ENCODE measurements at regions not wholly inside any gene's neighbourhood (a gene's known extent, or its start where the extent isn't known, plus 50 kb on each side); places are given as distances from the start of the nearest gene placed in this dataset.

- Mint-ChIP-seq H3K27ac (ENCODE audit: unreplicated experiment) (peak overlapping the region; percentile 89), H3K4me1 (ENCODE audit: low read depth, unreplicated experiment) (peaks cover 48% of the 10 kb centered on the region), H3K27me3 (ENCODE audit: insufficient read depth, unreplicated experiment) (no peaks in the 10 kb centered on the region), H3K4me3 (ENCODE audit: unreplicated experiment) (peak overlapping the region; percentile 0), H3K9me3 (ENCODE audit: unreplicated experiment) (peaks cover 22% of the 10 kb centered on the region), H3K36me3 (ENCODE audit: insufficient read depth, unreplicated experiment) (peaks cover 13% of the 10 kb centered on the region)
- H3K36me3 ChIP-seq (ENCODE audit: control insufficient read depth, insufficient read depth, low read length), result no peaks in the 10 kb centered on the region
- BruUV-seq (replicated peaks), result no TSS peak
- no peak overlapping the region for H3K4me3 ChIP-seq (ENCODE audit: low read depth, low read length)
- DNase-seq, result peak; percentile 67 to 71
- ChIA-PET POLR2A (no interaction called here), CTCF (no interaction called here)
- H3K4me1 ChIP-seq, result peaks cover 55% of the 10 kb centered on the region
- TF ChIP-seq CTCF (IDR thresholded peaks at IDR 0.05; ENCODE audit: insufficient read depth in 1 of 2, low read depth in 1 of 2, low read length in 1 of 2, severe bottlenecking in 1 of 2, unreplicated experiment in 1 of 2), result no peak
- H3K9me3 ChIP-seq, result peaks cover 10% of the 10 kb centered on the region
- intact Hi-C loops (cut with micrococcal nuclease; ENCODE audit: unreplicated experiment), result loop anchor here (2.0 to 5.0 kb wide), 2 partner anchors 80 to 104 kb away; no protein-coding TSS in a partner anchor
- H3K27me3 ChIP-seq (replicated peaks; ENCODE audit: control insufficient read depth, insufficient read depth, low read length), result no peaks in the 10 kb centered on the region
Measured at GRCh38 chr2:62330959-62331358, 135.0 kb downstream of the B3GNT2 start.

GRCh38 chr2:62329797-62330196 is 133.9 kb downstream of the B3GNT2 start:
- Mint-ChIP-seq H3K36me3 (ENCODE audit: insufficient read depth, unreplicated experiment) (peaks cover 13% of the 10 kb centered on the region), H3K4me1 (ENCODE audit: low read depth, unreplicated experiment) (peaks cover 41% of the 10 kb centered on the region), H3K27me3 (ENCODE audit: insufficient read depth, unreplicated experiment) (no peaks in the 10 kb centered on the region), H3K9me3 (ENCODE audit: unreplicated experiment) (peaks cover 31% of the 10 kb centered on the region), H3K27ac (ENCODE audit: unreplicated experiment) (peak overlapping the region; percentile 89), H3K4me3 (ENCODE audit: unreplicated experiment) (no peak overlapping the region)
- Histone ChIP-seq H3K36me3 (ENCODE audit: control insufficient read depth, insufficient read depth, low read length) (no peaks in the 10 kb centered on the region), H3K27me3 (replicated peaks; ENCODE audit: control insufficient read depth, insufficient read depth, low read length) (no peaks in the 10 kb centered on the region), H3K4me1 (peaks cover 43% of the 10 kb centered on the region), H3K4me3 (ENCODE audit: low read depth, low read length) (no peak overlapping the region), H3K9me3 (peaks cover 10% of the 10 kb centered on the region)
- ChIA-PET CTCF (interaction anchor here (0.6 kb wide), 1 partner anchor 39 kb away, joined by 3 read pairs; no protein-coding TSS in a partner anchor), POLR2A (no interaction called here)
- DNase-seq, result no peak
- TF ChIP-seq CTCF (IDR thresholded peaks at IDR 0.05; ENCODE audit: insufficient read depth in 1 of 2, low read depth in 1 of 2, low read length in 1 of 2, severe bottlenecking in 1 of 2, unreplicated experiment in 1 of 2), result no peak
- intact Hi-C loops (cut with micrococcal nuclease; ENCODE audit: unreplicated experiment), result loop anchor here (2.0 to 10.0 kb wide), 3 partner anchors 81 to 335 kb away; no protein-coding TSS in a partner anchor
- no TSS peak for BruUV-seq (replicated peaks)

GRCh38 chr2:62326735-62327134 is 130.8 kb downstream of the B3GNT2 start:
- Mint-ChIP-seq H3K27ac (ENCODE audit: unreplicated experiment) (no peak overlapping the region), H3K9me3 (ENCODE audit: unreplicated experiment) (peaks cover 43% of the 10 kb centered on the region), H3K4me1 (ENCODE audit: low read depth, unreplicated experiment) (peaks cover 33% of the 10 kb centered on the region), H3K36me3 (ENCODE audit: insufficient read depth, unreplicated experiment) (peaks cover 13% of the 10 kb centered on the region), H3K27me3 (ENCODE audit: insufficient read depth, unreplicated experiment) (no peaks in the 10 kb centered on the region), H3K4me3 (ENCODE audit: unreplicated experiment) (no peak overlapping the region)
- Histone ChIP-seq H3K27me3 (replicated peaks; ENCODE audit: control insufficient read depth, insufficient read depth, low read length) (no peaks in the 10 kb centered on the region), H3K4me1 (peaks cover 30% of the 10 kb centered on the region), H3K36me3 (ENCODE audit: control insufficient read depth, insufficient read depth, low read length) (no peaks in the 10 kb centered on the region), H3K9me3 (peaks cover 10% of the 10 kb centered on the region), H3K4me3 (ENCODE audit: low read depth, low read length) (no peak overlapping the region)
- intact Hi-C loops (cut with micrococcal nuclease; ENCODE audit: unreplicated experiment), result loop anchor here (10.0 kb wide), 1 partner anchor 332 kb away; no protein-coding TSS in a partner anchor
- no TSS peak for BruUV-seq (replicated peaks)
- ChIA-PET POLR2A (no interaction called here), CTCF (no interaction called here)
- TF ChIP-seq CTCF (IDR thresholded peaks at IDR 0.05; ENCODE audit: insufficient read depth in 1 of 2, low read depth in 1 of 2, low read length in 1 of 2, severe bottlenecking in 1 of 2, unreplicated experiment in 1 of 2), result no peak
- DNase-seq, result no peak
